ENCODE measurements at regions not wholly inside any gene's neighbourhood (a gene's known extent, or its start where the extent isn't known, plus 50 kb on each side); places are given as distances from the start of the nearest gene placed in this dataset.

- TF ChIP-seq CTCF (IDR thresholded peaks at IDR 0.05) (no peak), POLR2A (IDR thresholded peaks at IDR 0.05) (no peak)
Measured at GRCh38 chr2:238791354-238791753, 56.5 kb upstream of the TWIST2 start.
